AG04449 (cell line): ENCODE measurements at regions not wholly inside any gene's neighbourhood (a gene's known extent, or its start where the extent isn't known, plus 50 kb on each side); places are given as distances from the start of the nearest gene placed in this dataset.

ENCODE experiments used
- CTCF ChIA-PET: fragments of 350-600 bp; formaldehyde crosslinking; extraction: SDS; loops from one replicate; lab custom pipeline; 2021; ENCODE audit warnings: antibody characterized with exemption; lab: Yijun Ruan, JAX
- POLR2A ChIA-PET: fragments of 400-600, 350-600 bp; formaldehyde crosslinking; extraction: SDS; loops from one replicate; lab custom pipeline; 2020; ENCODE audit warnings: antibody characterized with exemption, inconsistent platforms; lab: Yijun Ruan, JAX
- DNase-seq: peaks from one replicate; pipeline ENCODE4 v3.0.0-alpha.2; 2010; ENCODE audit warnings: low read depth, low spot score
- H3K4me3 ChIP-seq: 2 replicates; pipeline ENCODE4 v1.5.1; 2011; ENCODE audit warnings: low read depth, mild to moderate bottlenecking, control low read depth, low read length
- TF ChIP-seq, protein P1 (sequence below): IDR thresholded peaks from one replicate; pipeline ENCODE4 v1.5.1; 2011; ENCODE audit warnings: mild to moderate bottlenecking, moderate library complexity, low read length, control low read depth, inconsistent platforms; ENCODE audit not compliant: insufficient read depth; ENCODE audit errors: missing control alignments

DNA sequence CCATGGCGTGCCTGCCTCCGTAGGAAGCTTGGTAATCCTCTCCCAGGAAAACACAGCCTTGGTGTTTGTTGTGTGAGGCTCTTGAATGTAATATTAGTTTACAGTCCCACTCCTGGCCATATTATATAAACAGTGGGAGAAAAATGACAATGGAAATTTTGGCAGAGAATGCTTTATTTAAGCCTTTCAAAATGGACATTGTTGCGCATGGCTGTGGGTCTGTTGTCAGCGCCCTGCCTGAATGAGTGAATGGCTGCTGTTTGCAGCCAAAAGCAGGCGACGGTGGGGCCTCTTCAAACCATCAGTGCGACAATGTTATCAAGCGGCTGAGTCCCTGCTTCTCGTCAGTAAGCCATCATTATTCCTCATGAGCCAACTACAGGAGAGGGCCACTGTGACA is 201.8 kb upstream of the RMST start:
- POLR2A ChIA-PET, result no interaction called here
- H3K4me3 ChIP-seq, result no peak overlapping the region
- TF ChIP-seq, protein P1, sequence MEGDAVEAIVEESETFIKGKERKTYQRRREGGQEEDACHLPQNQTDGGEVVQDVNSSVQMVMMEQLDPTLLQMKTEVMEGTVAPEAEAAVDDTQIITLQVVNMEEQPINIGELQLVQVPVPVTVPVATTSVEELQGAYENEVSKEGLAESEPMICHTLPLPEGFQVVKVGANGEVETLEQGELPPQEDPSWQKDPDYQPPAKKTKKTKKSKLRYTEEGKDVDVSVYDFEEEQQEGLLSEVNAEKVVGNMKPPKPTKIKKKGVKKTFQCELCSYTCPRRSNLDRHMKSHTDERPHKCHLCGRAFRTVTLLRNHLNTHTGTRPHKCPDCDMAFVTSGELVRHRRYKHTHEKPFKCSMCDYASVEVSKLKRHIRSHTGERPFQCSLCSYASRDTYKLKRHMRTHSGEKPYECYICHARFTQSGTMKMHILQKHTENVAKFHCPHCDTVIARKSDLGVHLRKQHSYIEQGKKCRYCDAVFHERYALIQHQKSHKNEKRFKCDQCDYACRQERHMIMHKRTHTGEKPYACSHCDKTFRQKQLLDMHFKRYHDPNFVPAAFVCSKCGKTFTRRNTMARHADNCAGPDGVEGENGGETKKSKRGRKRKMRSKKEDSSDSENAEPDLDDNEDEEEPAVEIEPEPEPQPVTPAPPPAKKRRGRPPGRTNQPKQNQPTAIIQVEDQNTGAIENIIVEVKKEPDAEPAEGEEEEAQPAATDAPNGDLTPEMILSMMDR, result no peak
- CTCF ChIA-PET, result no interaction called here
- no peak for DNase-seq

DNA sequence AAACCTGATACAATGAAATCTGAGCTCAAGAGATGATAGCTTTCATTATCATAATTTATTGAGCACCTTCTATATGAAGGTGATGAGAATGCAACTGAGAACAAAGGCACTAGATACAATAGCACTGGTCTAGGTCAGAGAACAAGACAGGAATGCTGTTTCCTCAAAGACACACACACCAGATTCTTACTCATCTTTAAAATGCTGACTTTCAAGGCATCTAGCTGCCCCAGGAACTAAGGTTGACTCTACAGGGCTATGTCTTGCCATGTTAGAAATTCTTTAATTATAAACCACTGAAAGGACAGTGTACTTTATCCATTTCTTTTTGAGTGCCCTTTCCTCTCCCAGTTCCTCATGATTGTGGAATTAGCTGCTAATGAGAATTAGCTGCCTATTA is 195.4 kb upstream of the RMST start:
- TF ChIP-seq, protein P1, result no peak
- ChIA-PET CTCF (no interaction called here), POLR2A (no interaction called here)
- no peak for DNase-seq
- H3K4me3 ChIP-seq, result no peak overlapping the region

DNA sequence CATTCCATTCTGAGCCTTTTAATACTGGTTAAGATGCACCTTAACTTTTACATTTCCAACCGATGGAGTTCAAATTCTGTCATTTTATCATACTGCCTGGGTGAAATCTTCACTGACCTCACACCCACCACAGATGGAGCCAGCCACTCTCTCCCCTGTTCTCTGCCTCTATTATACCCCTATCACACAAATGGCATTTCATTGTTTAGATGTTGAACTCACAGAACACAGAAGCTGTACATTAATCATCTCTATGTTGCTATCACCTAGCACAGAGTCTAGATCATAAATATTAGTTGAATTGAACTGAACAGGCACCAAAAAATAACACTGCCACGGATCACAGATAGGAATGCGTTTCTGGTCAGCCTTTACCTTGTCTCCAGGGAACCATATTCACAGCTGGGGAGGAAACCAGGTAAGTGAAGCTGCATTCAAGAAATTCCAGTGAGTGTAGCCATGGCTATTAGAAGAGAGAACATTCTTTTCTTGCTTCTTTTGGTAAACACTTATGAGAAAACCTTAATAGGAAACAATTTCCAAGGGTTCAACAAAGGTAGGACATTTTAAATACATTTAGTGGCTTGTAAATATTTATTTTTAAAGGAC is 194.9 kb upstream of the RMST start:
- ChIA-PET POLR2A (no interaction called here), CTCF (no interaction called here)
- H3K4me3 ChIP-seq, result no peak overlapping the region
- TF ChIP-seq, protein P1, result no peak
- no peak for DNase-seq

DNA sequence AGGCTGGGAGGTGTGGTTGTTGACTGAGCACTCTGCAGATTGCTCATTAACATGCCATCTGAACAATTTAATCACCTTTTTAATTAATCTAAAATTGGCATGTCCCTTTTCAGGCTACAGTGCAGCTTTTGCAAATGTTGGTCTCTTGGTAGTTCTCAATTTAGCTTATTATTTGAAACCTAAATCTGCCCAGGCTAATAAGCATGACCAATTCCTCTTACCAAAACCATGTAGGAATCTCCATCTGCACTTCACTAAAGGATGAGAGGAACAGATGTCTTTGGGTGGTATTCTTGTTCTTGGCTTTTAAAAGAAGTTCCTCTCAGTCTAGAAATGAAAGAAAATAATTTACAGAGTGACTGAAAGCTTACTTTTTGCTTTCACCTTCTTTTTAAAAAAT is 190.1 kb upstream of the RMST start:
- CTCF ChIA-PET, result no interaction called here
- no peak overlapping the region for H3K4me3 ChIP-seq
- TF ChIP-seq, protein P1, result no peak
- POLR2A ChIA-PET, result no interaction called here
- no peak for DNase-seq

GRCh38 chr12:97274386-97274785 is 188.2 kb upstream of the RMST start:
- H3K4me3 ChIP-seq, result no peak overlapping the region
- no peak for DNase-seq
- TF ChIP-seq, protein P1, result no peak
- ChIA-PET POLR2A (no interaction called here), CTCF (no interaction called here)

DNA sequence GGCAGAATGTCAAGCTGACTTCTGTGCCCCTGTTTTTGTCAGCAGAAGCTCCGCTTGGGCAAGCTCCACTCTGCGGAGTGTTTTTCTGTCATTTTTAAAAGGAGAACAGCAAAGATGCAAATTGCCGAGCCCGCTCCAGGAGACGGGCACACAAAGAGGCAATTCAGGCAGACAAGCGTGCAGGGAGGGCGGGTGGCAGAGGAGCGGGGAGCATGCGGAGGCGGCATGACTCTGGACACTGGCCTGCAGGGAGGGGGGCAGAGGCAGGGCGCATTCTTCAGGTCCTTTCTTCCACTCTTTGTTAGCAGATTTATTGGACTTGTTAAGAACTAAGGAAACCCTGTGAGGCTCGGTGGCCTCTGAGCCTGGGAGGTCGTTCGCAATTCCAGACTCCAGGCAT is 187.3 kb upstream of the RMST start:
- H3K4me3 ChIP-seq, result no peak overlapping the region
- CTCF ChIA-PET, result no interaction called here
- TF ChIP-seq, protein P1, result no peak
- DNase-seq, result no peak
- POLR2A ChIA-PET, result no interaction called here
